HepG2 (cell line): ENCODE measurements at regions not wholly inside any gene's neighbourhood (a gene's known extent, or its start where the extent isn't known, plus 50 kb on each side); places are given as distances from the start of the nearest gene placed in this dataset.

Source experiments
- ATAC-seq: fragments of 200-7000 bp; cut with Tn5 transposase; 3 replicates; pipeline ENCODE4 v1.9.1; 2020; ENCODE audit warnings: mild to moderate bottlenecking, moderate library complexity
- BruUV-seq: library from RNA; stranded (reverse); fragments of 400-500 nt; replicated peaks from 2 replicates; lab custom pipeline; 2021; lab: Mats Ljungman, UMichigan
- CTCF ChIA-PET: fragments of 300-600 bp; formaldehyde crosslinking; extraction: SDS; loops from one replicate; lab custom pipeline; 2021; ENCODE audit warnings: low total read pairs, inconsistent platforms, low intra/inter-chr PET ratio; lab: Yijun Ruan, JAX
- POLR2A ChIA-PET: fragments of 350-600 bp; sonication (Branson Sonifier 250); formaldehyde crosslinking; loops from one replicate; lab custom pipeline; 2020; ENCODE audit warnings: antibody characterized with exemption, inconsistent platforms; lab: Yijun Ruan, JAX
- DNase-seq: peaks from one replicate; pipeline ENCODE4 v3.0.0-alpha.2; 2015; ENCODE audit warnings: low spot score
- FAIRE-seq: peaks from 3 replicates; lab custom pipeline; 2011; peaks lifted over from hg19 to GRCh38; lab: Jason Lieb, UNC
- H2AFZ ChIP-seq: one replicate; pipeline ENCODE4 v1.6.1; 2011; ENCODE audit warnings: low read length, inconsistent platforms
- H3K27ac ChIP-seq: fragments of 300-600 bp; 3 replicates; pipeline ENCODE4 v1.8.0; 2011; ENCODE audit warnings: mixed run types, mild to moderate bottlenecking, mixed read lengths, low read length, inconsistent platforms; ENCODE audit not compliant: insufficient read depth; ENCODE audit errors: extremely low read length
- H3K27me3 ChIP-seq, 2 experiments: fragments of 200-600 bp in 1 of 2; 2 replicates in 1 of 2; 3 replicates in 1 of 2; pipeline versions ENCODE4 v1.6.0 to v1.8.0; 2011; ENCODE audit warnings: low read length in 2 of 2, mild to moderate bottlenecking in 2 of 2, moderate library complexity in 2 of 2, inconsistent platforms in 1 of 2; ENCODE audit not compliant: insufficient read depth in 2 of 2, control insufficient read depth in 1 of 2
- H3K36me3 ChIP-seq, 2 experiments: fragments of 200-600 bp in 1 of 2; replicated peaks in 1 of 2; 2 replicates in 1 of 2; 3 replicates in 1 of 2; pipeline versions ENCODE4 v1.5.1 to v1.8.0; 2011; ENCODE audit warnings: low read length in 2 of 2, inconsistent platforms in 1 of 2; ENCODE audit not compliant: insufficient read depth in 2 of 2, control insufficient read depth in 1 of 2
- H3K4me1 ChIP-seq: 2 replicates; pipeline ENCODE4 v1.5.1; 2012; ENCODE audit warnings: low read length, inconsistent platforms; ENCODE audit not compliant: insufficient read depth
- H3K4me2 ChIP-seq: 2 replicates; pipeline ENCODE4 v1.6.0; 2011; ENCODE audit warnings: low read depth, low read length, inconsistent platforms
- H3K4me3 ChIP-seq, 3 experiments: fragments of 200-600 bp in 1 of 3; sonication (generic), shearing (Covaris generic) in 1 of 3; replicated peaks in 1 of 3; 2 replicates each; pipeline ENCODE4 v1.5.1; 2011 to 2016; ENCODE audit warnings: low read length in 3 of 3, inconsistent platforms in 2 of 3, low read depth in 2 of 3, mild to moderate bottlenecking in 2 of 3, control low read depth in 1 of 3, mixed read lengths in 1 of 3; ENCODE audit not compliant: insufficient read depth in 1 of 3
- H3K79me2 ChIP-seq: one replicate; pipeline ENCODE4 v1.6.1; 2011; ENCODE audit warnings: low read length, inconsistent platforms; ENCODE audit not compliant: insufficient read depth
- H3K9ac ChIP-seq: 2 replicates; pipeline ENCODE4 v1.6.0; 2011; ENCODE audit warnings: mild to moderate bottlenecking, low read depth, low read length, inconsistent platforms; ENCODE audit not compliant: insufficient read depth
- H3K9me3 ChIP-seq: 2 replicates; pipeline ENCODE4 v1.5.1; 2012; ENCODE audit warnings: mild to moderate bottlenecking, low read length
- H4K20me1 ChIP-seq: 2 replicates; pipeline ENCODE4 v1.6.0; 2011; ENCODE audit warnings: inconsistent platforms, mild to moderate bottlenecking, low read length, moderate library complexity; ENCODE audit not compliant: insufficient read depth
- ARHGAP35 ChIP-seq: sonication (generic); formaldehyde crosslinking; IDR thresholded peaks from 2 replicates; pipeline ENCODE4 v1.9.0; 2022; ENCODE audit warnings: mild to moderate bottlenecking, inconsistent platforms, moderate library complexity, missing genetic modification reagents, borderline replicate concordance
- ATF7 ChIP-seq, 2 experiments: fragments of 450-650 bp in 1 of 2; sonication (generic) in 1 of 2; formaldehyde crosslinking in 1 of 2; IDR thresholded peaks; 2 replicates each; pipeline versions ENCODE4 v1.4.0 to v1.6.1; 2016 to 2020; ENCODE audit warnings: antibody characterized with exemption in 1 of 2, mild to moderate bottlenecking in 1 of 2, missing genetic modification reagents in 1 of 2
- HCFC1 ChIP-seq: fragments of 150-350 bp; IDR thresholded peaks from 2 replicates; pipeline ENCODE4 v1.6.1; 2014; ENCODE audit warnings: low read depth, low read length
- MAFK ChIP-seq, 2 experiments: IDR thresholded peaks in 1 of 2; conservative IDR thresholded peaks in 1 of 2; 2 replicates each; pipeline ENCODE4 v1.6.1; 2011; ENCODE audit warnings: improper control_type of control experiment in 2 of 2, low read length in 2 of 2
- NFIC ChIP-seq: IDR thresholded peaks from 2 replicates; pipeline ENCODE4 v1.6.1; 2012; ENCODE audit warnings: mild to moderate bottlenecking, low read length, inconsistent platforms
- ZNF558 ChIP-seq: sonication (generic); formaldehyde crosslinking; IDR thresholded peaks from 2 replicates; pipeline ENCODE4 v1.9.0; 2022; ENCODE audit warnings: mild to moderate bottlenecking, missing genetic modification reagents, borderline replicate concordance
- ZNF607 ChIP-seq: sonication (generic); formaldehyde crosslinking; IDR thresholded peaks from 2 replicates; pipeline ENCODE4 v1.5.1; 2020; ENCODE audit warnings: missing genetic modification reagents, mild to moderate bottlenecking, borderline replicate concordance
- WGBS: methylation state at CpG from one replicate; pipeline ENCODE4 v1.1.6; 2017; ENCODE audit warnings: low lambda C conversion rate; 5-methylcytosine and 5-hydroxymethylcytosine counted together
- in situ Hi-C: cut with HindIII; loops from 2 replicates; pipeline ENCODE4 v1.10.0; 2017; ENCODE audit warnings: low pct_unique_long_range_greater_than_20kb; ENCODE audit not compliant: extremely low pct_ligation_motif_present
- intact Hi-C: fragments of 100-400 bp; cut with micrococcal nuclease; formaldehyde crosslinking; loops from one replicate; pipeline ENCODE4 v1.10.0; 2022; ENCODE audit not compliant: unreplicated experiment

GRCh38 chr1:36607263-36607651 is 124.5 kb upstream of the CSF3R start:
- in situ Hi-C loops, result no loop called here
- intact Hi-C loops, result no loop called here
- FAIRE-seq, result no peak
- DNase-seq, result no peak
- Histone ChIP-seq H4K20me1 (no peaks in the 10 kb centered on the region; the same call in 1 of the 2 replicates), H3K4me3 (no peak overlapping the region), H3K79me2 (no peaks in the 10 kb centered on the region), H3K4me1 (no peaks in the 10 kb centered on the region), H3K27ac (no peak overlapping the region), H2AFZ (no peak overlapping the region), H3K4me2 (no peak overlapping the region), H3K9me3 (no peaks in the 10 kb centered on the region), H3K9ac (no peak overlapping the region), H3K36me3 (no peaks in the 10 kb centered on the region), H3K27me3 (peaks cover 0 to 3% of the 10 kb centered on the region in 2 experiments; a peak in 1 of 5 replicates)
- CTCF ChIA-PET, result no interaction called here
- POLR2A ChIA-PET, result no interaction called here
- BruUV-seq, result no TSS peak
- ATAC-seq, result no peak
- TF ChIP-seq ZNF558, result no peak

DNA sequence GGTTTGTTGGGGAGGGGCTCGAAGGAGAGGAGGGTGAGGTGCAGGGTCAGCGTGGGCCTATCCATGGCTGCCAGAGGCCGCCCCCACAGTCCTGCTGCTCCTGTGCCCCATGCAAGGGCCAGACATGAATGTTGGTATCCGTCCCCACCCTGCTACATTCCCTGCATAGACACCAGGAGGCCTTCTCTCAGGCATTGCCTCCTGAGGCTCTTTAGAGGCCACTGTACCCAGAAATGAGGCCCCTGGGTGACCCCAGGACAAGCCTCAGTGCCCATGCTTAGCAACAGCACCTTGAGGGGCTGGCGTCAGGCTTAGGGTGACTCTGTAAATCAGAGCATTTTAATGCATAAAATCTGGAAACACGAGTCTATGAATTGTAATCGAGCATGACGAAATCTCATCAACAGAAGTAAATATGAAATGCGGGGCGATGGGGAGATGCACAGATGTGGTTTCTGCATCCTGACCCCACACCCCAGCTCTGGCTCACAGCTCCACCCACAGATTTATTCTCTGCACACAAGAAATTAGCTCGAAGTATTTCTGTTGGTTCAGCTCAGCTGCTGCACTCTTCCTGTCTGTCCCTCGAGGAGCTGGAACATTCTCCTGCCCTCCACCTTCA is 124.0 kb upstream of the CSF3R start:
- DNase-seq, result no peak
- FAIRE-seq, result no peak
- Histone ChIP-seq H3K27ac (no peak overlapping the region), H3K79me2 (no peaks in the 10 kb centered on the region), H3K27me3 (0 out of 5 replicates have a peak, but pooled peaks cover 0 to 3% of the 10 kb centered on the region in 2 experiments), H3K4me3 (no peak overlapping the region), H3K9ac (no peak overlapping the region), H2AFZ (no peak overlapping the region), H3K4me1 (no peaks in the 10 kb centered on the region), H3K9me3 (no peaks in the 10 kb centered on the region), H3K4me2 (no peak overlapping the region), H4K20me1 (no peaks in the 10 kb centered on the region; the same call in 1 of the 2 replicates), H3K36me3 (no peaks in the 10 kb centered on the region)
- WGBS, result 8% methylated on average over 7 of the region's 12 CpGs
- CTCF ChIA-PET, result no interaction called here
- TF ChIP-seq ARHGAP35 (CRISPR knock-in tag), result no peak
- no peak for TF ChIP-seq ZNF607 (CRISPR knock-in tag)
- TF ChIP-seq MAFK (conservative IDR thresholded peaks at IDR 0.05 in 1 of 2, IDR thresholded peaks at IDR 0.05 in 1 of 2; ENCODE audit: low read length in 2 of 2), result no peak
- TF ChIP-seq ATF7 (IDR thresholded peaks at IDR 0.05), result no peak
- TF ChIP-seq ATF7 (CRISPR knock-in tag; IDR thresholded peaks at IDR 0.05), result no peak
- no peak for TF ChIP-seq HCFC1
- TF ChIP-seq NFIC, result no peak
- intact Hi-C loops (no loop called here), in situ Hi-C loops (no loop called here)
- POLR2A ChIA-PET, result no interaction called here
- ATAC-seq, result no peak
- BruUV-seq, result no TSS peak
